HepG2 (cell line): ENCODE measurements at regions not wholly inside any gene's neighbourhood (a gene's known extent, or its start where the extent isn't known, plus 50 kb on each side); places are given as distances from the start of the nearest gene placed in this dataset.
A peak's percentile ranks its signal among the peaks of the same experiment; 100 is the strongest.

ENCODE experiments used
- CCDC6 ChIP-seq: sonication (generic); formaldehyde crosslinking; IDR thresholded peaks from 2 replicates; pipeline ENCODE4 v1.8.1; 2022; ENCODE audit warnings: mild to moderate bottlenecking, missing genetic modification reagents, moderate library complexity
- CREB1 ChIP-seq, 2 experiments: fragments of 450-650 bp in 1 of 2; IDR thresholded peaks; 2 replicates each; pipeline ENCODE4 v1.6.1; 2016 to 2017; ENCODE audit warnings: control low read depth in 1 of 2, mild to moderate bottlenecking in 1 of 2, missing compliant biosample characterization in 1 of 2, missing genetic modification characterization in 1 of 2
- FOXK2 ChIP-seq: fragments of 450-650 bp; IDR thresholded peaks from 2 replicates; pipeline ENCODE4 v1.6.1; 2016
- GABPA ChIP-seq, 2 experiments: IDR thresholded peaks; 2 replicates each; pipeline ENCODE4 v1.6.1; 2011 to 2016; ENCODE audit warnings: low read depth in 2 of 2, low read length in 1 of 2, missing biosample characterization in 1 of 2, missing genetic modification characterization in 1 of 2
- IKZF5 ChIP-seq: IDR thresholded peaks from 2 replicates; pipeline ENCODE4 v1.6.1; 2018; ENCODE audit warnings: missing genetic modification reagents, mild to moderate bottlenecking, missing compliant biosample characterization
- NCOA2 ChIP-seq: sonication (generic); formaldehyde crosslinking; IDR thresholded peaks from 2 replicates; pipeline ENCODE4 v1.8.0; 2022; ENCODE audit warnings: inconsistent platforms
- SOX13 ChIP-seq, 3 experiments: fragments of 450-650 bp in 1 of 3; sonication (generic) in 1 of 3; formaldehyde crosslinking in 1 of 3; IDR thresholded peaks in 2 of 3; conservative IDR thresholded peaks in 1 of 3; 2 replicates each; pipeline versions ENCODE4 v1.5.0 to v1.6.1; 2016 to 2020; ENCODE audit warnings: antibody characterized with exemption in 1 of 3, mild to moderate bottlenecking in 1 of 3, missing compliant biosample characterization in 1 of 3, missing genetic modification reagents in 1 of 3, moderate library complexity in 1 of 3
- TEAD3 ChIP-seq: optimal IDR thresholded peaks from 2 replicates; pipeline ENCODE3; 2016; ENCODE audit warnings: borderline replicate concordance
- WIZ ChIP-seq: sonication (generic); formaldehyde crosslinking; IDR thresholded peaks from 2 replicates; pipeline ENCODE4 v1.5.1; 2020; ENCODE audit warnings: mild to moderate bottlenecking, missing genetic modification reagents
- ZBTB7B ChIP-seq: sonication (generic); formaldehyde crosslinking; IDR thresholded peaks from 2 replicates; pipeline ENCODE4 v1.4.0; 2020; ENCODE audit warnings: missing genetic modification reagents
- ZNF567 ChIP-seq: sonication (generic); formaldehyde crosslinking; IDR thresholded peaks from 2 replicates; pipeline ENCODE4 v1.8.1; 2023; ENCODE audit warnings: mild to moderate bottlenecking, missing genetic modification reagents, borderline replicate concordance
- ZNF747 ChIP-seq: sonication (generic); formaldehyde crosslinking; IDR thresholded peaks from 2 replicates; pipeline ENCODE4 v1.8.1; 2023; ENCODE audit warnings: missing genetic modification reagents, mild to moderate bottlenecking, borderline replicate concordance
- ZNF761 ChIP-seq: sonication (generic); formaldehyde crosslinking; conservative IDR thresholded peaks from 2 replicates; pipeline ENCODE4 v1.4.0; 2020; ENCODE audit warnings: mild to moderate bottlenecking, missing genetic modification reagents
- ZNF850 ChIP-seq: sonication (generic); formaldehyde crosslinking; conservative IDR thresholded peaks from 2 replicates; pipeline ENCODE4 v1.9.0; 2021; ENCODE audit warnings: mild to moderate bottlenecking, missing genetic modification reagents
- TF ChIP-seq, protein P1 (sequence below): fragments of 450-650 bp; IDR thresholded peaks from 2 replicates; pipeline ENCODE4 v1.6.1; 2017; ENCODE audit warnings: mild to moderate bottlenecking
- TF ChIP-seq, protein P2 (sequence below): sonication (generic); formaldehyde crosslinking; conservative IDR thresholded peaks from 2 replicates; pipeline ENCODE4 v1.4.0; 2020; ENCODE audit warnings: missing genetic modification reagents
- TF ChIP-seq, protein P3 (sequence below): sonication (generic); formaldehyde crosslinking; IDR thresholded peaks from 2 replicates; pipeline ENCODE4 v1.5.1; 2020; ENCODE audit warnings: mild to moderate bottlenecking, missing genetic modification reagents, borderline replicate concordance

DNA sequence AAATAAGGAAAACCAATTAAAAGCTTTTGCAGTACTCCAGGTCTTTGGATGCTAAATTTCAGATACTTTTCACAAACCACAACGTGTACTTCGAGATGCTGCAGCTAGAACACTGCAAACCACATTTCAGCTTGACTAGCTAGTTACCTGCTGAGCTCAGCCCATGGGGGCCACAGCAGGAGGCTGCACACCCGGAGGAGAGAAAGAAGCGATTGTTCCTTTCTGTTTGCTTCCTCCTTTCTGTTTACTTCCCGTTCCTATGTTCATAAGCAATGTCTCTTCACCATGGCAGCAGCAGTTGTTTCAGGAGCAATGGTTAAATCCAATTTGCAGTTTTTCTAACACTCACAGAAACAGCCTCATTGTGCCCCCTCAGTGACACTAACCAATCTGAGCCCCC is 225.6 kb upstream of the FGGY start (continued):
- TF ChIP-seq, protein P1, sequence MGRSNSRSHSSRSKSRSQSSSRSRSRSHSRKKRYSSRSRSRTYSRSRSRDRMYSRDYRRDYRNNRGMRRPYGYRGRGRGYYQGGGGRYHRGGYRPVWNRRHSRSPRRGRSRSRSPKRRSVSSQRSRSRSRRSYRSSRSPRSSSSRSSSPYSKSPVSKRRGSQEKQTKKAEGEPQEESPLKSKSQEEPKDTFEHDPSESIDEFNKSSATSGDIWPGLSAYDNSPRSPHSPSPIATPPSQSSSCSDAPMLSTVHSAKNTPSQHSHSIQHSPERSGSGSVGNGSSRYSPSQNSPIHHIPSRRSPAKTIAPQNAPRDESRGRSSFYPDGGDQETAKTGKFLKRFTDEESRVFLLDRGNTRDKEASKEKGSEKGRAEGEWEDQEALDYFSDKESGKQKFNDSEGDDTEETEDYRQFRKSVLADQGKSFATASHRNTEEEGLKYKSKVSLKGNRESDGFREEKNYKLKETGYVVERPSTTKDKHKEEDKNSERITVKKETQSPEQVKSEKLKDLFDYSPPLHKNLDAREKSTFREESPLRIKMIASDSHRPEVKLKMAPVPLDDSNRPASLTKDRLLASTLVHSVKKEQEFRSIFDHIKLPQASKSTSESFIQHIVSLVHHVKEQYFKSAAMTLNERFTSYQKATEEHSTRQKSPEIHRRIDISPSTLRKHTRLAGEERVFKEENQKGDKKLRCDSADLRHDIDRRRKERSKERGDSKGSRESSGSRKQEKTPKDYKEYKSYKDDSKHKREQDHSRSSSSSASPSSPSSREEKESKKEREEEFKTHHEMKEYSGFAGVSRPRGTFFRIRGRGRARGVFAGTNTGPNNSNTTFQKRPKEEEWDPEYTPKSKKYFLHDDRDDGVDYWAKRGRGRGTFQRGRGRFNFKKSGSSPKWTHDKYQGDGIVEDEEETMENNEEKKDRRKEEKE, result no peak
- peak; percentile 58; the same call in 1 of the 2 replicates for TF ChIP-seq SOX13 (IDR thresholded peaks at IDR 0.05)
- peak in 1 of 2 experiments; percentile 87; a peak in 2 of 4 replicates for TF ChIP-seq SOX13 (CRISPR knock-in tag; conservative IDR thresholded peaks at IDR 0.05 in 1 of 2, IDR thresholded peaks at IDR 0.05 in 1 of 2)
- TF ChIP-seq TEAD3 (CRISPR knock-in tag), result peak; percentile 35
- no peak for TF ChIP-seq FOXK2
- TF ChIP-seq CREB1 (IDR thresholded peaks at IDR 0.05), result no peak
- TF ChIP-seq CREB1 (CRISPR knock-in tag; IDR thresholded peaks at IDR 0.05), result no peak
- TF ChIP-seq, protein P2, sequence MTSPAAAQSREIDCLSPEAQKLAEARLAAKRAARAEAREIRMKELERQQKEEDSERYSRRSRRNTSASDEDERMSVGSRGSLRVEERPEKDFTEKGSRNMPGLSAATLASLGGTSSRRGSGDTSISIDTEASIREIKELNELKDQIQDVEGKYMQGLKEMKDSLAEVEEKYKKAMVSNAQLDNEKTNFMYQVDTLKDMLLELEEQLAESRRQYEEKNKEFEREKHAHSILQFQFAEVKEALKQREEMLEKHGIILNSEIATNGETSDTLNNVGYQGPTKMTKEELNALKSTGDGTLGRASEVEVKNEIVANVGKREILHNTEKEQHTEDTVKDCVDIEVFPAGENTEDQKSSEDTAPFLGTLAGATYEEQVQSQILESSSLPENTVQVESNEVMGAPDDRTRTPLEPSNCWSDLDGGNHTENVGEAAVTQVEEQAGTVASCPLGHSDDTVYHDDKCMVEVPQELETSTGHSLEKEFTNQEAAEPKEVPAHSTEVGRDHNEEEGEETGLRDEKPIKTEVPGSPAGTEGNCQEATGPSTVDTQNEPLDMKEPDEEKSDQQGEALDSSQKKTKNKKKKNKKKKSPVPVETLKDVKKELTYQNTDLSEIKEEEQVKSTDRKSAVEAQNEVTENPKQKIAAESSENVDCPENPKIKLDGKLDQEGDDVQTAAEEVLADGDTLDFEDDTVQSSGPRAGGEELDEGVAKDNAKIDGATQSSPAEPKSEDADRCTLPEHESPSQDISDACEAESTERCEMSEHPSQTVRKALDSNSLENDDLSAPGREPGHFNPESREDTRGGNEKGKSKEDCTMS, result no peak
- TF ChIP-seq WIZ, result no peak
- TF ChIP-seq IKZF5, result no peak
- peak; percentile 49; the same call in 1 of the 2 replicates for TF ChIP-seq NCOA2 (CRISPR knock-in tag)
- TF ChIP-seq ZNF747 (CRISPR knock-in tag), result no peak
- 0 out of 2 replicates have a peak, but pooled peaks have one; percentile 47 for TF ChIP-seq ZNF761 (CRISPR knock-in tag)
- no peak for TF ChIP-seq GABPA (IDR thresholded peaks at IDR 0.05; ENCODE audit: low read depth, low read length)
- TF ChIP-seq GABPA (CRISPR knock-in tag; IDR thresholded peaks at IDR 0.05; ENCODE audit: low read depth), result peak; percentile 57; the same call in 1 of the 2 replicates
- no peak for TF ChIP-seq ZNF850 (CRISPR knock-in tag)
- TF ChIP-seq, protein P3, sequence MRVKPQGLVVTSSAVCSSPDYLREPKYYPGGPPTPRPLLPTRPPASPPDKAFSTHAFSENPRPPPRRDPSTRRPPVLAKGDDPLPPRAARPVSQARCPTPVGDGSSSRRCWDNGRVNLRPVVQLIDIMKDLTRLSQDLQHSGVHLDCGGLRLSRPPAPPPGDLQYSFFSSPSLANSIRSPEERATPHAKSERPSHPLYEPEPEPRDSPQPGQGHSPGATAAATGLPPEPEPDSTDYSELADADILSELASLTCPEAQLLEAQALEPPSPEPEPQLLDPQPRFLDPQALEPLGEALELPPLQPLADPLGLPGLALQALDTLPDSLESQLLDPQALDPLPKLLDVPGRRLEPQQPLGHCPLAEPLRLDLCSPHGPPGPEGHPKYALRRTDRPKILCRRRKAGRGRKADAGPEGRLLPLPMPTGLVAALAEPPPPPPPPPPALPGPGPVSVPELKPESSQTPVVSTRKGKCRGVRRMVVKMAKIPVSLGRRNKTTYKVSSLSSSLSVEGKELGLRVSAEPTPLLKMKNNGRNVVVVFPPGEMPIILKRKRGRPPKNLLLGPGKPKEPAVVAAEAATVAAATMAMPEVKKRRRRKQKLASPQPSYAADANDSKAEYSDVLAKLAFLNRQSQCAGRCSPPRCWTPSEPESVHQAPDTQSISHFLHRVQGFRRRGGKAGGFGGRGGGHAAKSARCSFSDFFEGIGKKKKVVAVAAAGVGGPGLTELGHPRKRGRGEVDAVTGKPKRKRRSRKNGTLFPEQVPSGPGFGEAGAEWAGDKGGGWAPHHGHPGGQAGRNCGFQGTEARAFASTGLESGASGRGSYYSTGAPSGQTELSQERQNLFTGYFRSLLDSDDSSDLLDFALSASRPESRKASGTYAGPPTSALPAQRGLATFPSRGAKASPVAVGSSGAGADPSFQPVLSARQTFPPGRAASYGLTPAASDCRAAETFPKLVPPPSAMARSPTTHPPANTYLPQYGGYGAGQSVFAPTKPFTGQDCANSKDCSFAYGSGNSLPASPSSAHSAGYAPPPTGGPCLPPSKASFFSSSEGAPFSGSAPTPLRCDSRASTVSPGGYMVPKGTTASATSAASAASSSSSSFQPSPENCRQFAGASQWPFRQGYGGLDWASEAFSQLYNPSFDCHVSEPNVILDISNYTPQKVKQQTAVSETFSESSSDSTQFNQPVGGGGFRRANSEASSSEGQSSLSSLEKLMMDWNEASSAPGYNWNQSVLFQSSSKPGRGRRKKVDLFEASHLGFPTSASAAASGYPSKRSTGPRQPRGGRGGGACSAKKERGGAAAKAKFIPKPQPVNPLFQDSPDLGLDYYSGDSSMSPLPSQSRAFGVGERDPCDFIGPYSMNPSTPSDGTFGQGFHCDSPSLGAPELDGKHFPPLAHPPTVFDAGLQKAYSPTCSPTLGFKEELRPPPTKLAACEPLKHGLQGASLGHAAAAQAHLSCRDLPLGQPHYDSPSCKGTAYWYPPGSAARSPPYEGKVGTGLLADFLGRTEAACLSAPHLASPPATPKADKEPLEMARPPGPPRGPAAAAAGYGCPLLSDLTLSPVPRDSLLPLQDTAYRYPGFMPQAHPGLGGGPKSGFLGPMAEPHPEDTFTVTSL (CRISPR knock-in tag), result peak; percentile 66; the same call in 1 of the 2 replicates
- TF ChIP-seq ZBTB7B (CRISPR knock-in tag), result peak; percentile 56; the same call in 1 of the 2 replicates
- TF ChIP-seq CCDC6 (CRISPR knock-in tag), result 0 out of 2 replicates have a peak, but pooled peaks have one; percentile 24
- TF ChIP-seq ZNF567 (CRISPR knock-in tag), result 0 out of 2 replicates have a peak, but pooled peaks have one; percentile 53
